Vagina (tissue), 2 donors: ENCODE measurements at regions not wholly inside any gene's neighbourhood (a gene's known extent, or its start where the extent isn't known, plus 50 kb on each side); places are given as distances from the start of the nearest gene placed in this dataset.

Experiments used
- DNase-seq, 2 donors: peaks; one replicate each; pipeline ENCODE4 v3.0.0-alpha.2; 2017; ENCODE audit errors: extremely low spot score in 2 of 2
- H3K27ac ChIP-seq: fragments of 200-600 bp; sonication (generic); one replicate; pipeline ENCODE4 v1.5.1; 2019
- H3K27me3 ChIP-seq: fragments of 200-600 bp; sonication (generic); one replicate; pipeline ENCODE4 v1.5.1; 2019
- H3K36me3 ChIP-seq, 2 donors: fragments of 200-600 bp; sonication (generic); one replicate each; pipeline ENCODE4 v1.5.1; 2017 to 2019
- H3K4me1 ChIP-seq: fragments of 200-600 bp; sonication (generic); one replicate; pipeline ENCODE4 v1.5.1; 2019
- H3K4me3 ChIP-seq, 2 donors: fragments of 200-600 bp; sonication (generic); 1 replicate in 1 of 2; 2 replicates in 1 of 2; pipeline ENCODE4 v1.5.1; 2016 to 2019
- H3K9me3 ChIP-seq: fragments of 200-600 bp; sonication (generic); one replicate; pipeline ENCODE4 v1.5.1; 2019
- POLR2A ChIP-seq, 2 donors: fragments of 450-650 bp; IDR thresholded peaks; one replicate each; pipeline ENCODE4 v1.6.1; 2017; ENCODE audit warnings: antibody characterized with exemption in 2 of 2, mild to moderate bottlenecking in 2 of 2, moderate library complexity in 2 of 2
- POLR2AphosphoS5 ChIP-seq, 2 donors: sonication (generic); formaldehyde crosslinking; IDR thresholded peaks; one replicate each; pipeline ENCODE4 v1.9.0; 2017; ENCODE audit warnings: antibody characterized with exemption in 2 of 2, mild to moderate bottlenecking in 2 of 2, low read depth in 1 of 2; ENCODE audit not compliant: insufficient read depth in 1 of 2
- intact Hi-C: fragments of 100-400 bp; cut with DNase I; formaldehyde crosslinking; loops from one replicate; pipeline ENCODE4 v1.15.1; 2023
- TF ChIP-seq, protein P1 (sequence below), 3 experiments: fragments of 450-650 bp in 2 of 3; fragments of 200-600 bp in 1 of 3; sonication (generic) in 1 of 3; IDR thresholded peaks; one replicate each; pipeline ENCODE4 v1.5.1; 2017 to 2019; ENCODE audit warnings: antibody characterized with exemption in 3 of 3, mild to moderate bottlenecking in 2 of 3, moderate library complexity in 2 of 3

DNA sequence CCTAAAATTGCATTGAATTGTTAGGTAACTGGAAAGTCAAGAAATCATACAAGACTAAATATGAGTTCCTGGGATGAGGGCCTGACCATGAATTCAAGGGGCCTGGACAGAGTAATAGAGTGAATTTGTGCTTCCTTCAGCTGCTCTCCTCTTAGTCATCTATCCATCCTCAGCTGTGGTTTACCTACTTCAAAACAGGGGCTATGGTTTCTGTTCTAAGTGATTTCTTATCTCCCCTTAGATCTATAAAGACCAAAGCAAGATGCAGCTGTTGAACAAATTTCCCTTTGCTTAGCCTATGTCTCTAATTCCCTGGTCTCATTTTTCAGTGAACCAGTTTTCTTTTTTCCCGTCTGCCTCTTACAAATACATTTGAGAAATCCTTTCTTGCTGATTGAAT, 428.5 kb downstream of the FAM181B start:
- no peak for DNase-seq
- TF ChIP-seq POLR2AphosphoS5 (IDR thresholded peaks at IDR 0.05; ENCODE audit: insufficient read depth in 1 of 2, low read depth in 1 of 2) (no peak), POLR2A (IDR thresholded peaks at IDR 0.05) (no peak)
- TF ChIP-seq, protein P1, sequence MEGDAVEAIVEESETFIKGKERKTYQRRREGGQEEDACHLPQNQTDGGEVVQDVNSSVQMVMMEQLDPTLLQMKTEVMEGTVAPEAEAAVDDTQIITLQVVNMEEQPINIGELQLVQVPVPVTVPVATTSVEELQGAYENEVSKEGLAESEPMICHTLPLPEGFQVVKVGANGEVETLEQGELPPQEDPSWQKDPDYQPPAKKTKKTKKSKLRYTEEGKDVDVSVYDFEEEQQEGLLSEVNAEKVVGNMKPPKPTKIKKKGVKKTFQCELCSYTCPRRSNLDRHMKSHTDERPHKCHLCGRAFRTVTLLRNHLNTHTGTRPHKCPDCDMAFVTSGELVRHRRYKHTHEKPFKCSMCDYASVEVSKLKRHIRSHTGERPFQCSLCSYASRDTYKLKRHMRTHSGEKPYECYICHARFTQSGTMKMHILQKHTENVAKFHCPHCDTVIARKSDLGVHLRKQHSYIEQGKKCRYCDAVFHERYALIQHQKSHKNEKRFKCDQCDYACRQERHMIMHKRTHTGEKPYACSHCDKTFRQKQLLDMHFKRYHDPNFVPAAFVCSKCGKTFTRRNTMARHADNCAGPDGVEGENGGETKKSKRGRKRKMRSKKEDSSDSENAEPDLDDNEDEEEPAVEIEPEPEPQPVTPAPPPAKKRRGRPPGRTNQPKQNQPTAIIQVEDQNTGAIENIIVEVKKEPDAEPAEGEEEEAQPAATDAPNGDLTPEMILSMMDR (IDR thresholded peaks at IDR 0.05) = no peak
- no peaks in the 10 kb centered on the region for H3K36me3 ChIP-seq
- no peak overlapping the region for H3K4me3 ChIP-seq
- H3K9me3 ChIP-seq = no peaks in the 10 kb centered on the region
- H3K27me3 ChIP-seq = no peaks in the 10 kb centered on the region
- intact Hi-C loops = no loop called here
- H3K4me1 ChIP-seq = no peaks in the 10 kb centered on the region
- no peak overlapping the region for H3K27ac ChIP-seq

DNA sequence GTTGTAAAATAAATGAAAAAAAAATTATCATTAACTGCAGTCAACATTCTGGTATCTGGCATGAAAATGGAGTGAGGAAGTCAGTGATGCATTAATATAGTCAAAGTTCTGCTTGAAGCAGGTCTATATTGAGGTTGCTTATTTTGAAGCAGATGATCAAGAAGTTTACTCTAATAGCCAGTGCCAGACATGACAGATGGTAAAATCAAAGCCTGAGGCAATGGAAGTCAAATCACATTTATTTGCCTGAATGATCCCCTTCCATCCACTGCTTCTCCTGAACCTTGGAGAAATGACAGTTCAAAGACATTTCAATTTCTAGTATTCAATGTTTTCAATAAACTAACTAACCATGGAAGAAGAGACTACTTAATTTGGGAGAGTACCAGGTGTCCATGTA, 430.0 kb downstream of the FAM181B start:
- H3K27me3 ChIP-seq = no peaks in the 10 kb centered on the region
- no peak overlapping the region for H3K27ac ChIP-seq
- no peak for DNase-seq
- intact Hi-C loops = no loop called here
- H3K4me1 ChIP-seq = no peaks in the 10 kb centered on the region
- H3K4me3 ChIP-seq = no peak overlapping the region
- TF ChIP-seq POLR2A (IDR thresholded peaks at IDR 0.05) = no peak
- TF ChIP-seq POLR2AphosphoS5 (IDR thresholded peaks at IDR 0.05; ENCODE audit: insufficient read depth in 1 of 2, low read depth in 1 of 2) = no peak
- TF ChIP-seq, protein P1 (IDR thresholded peaks at IDR 0.05) = no peak
- no peaks in the 10 kb centered on the region for H3K36me3 ChIP-seq
- H3K9me3 ChIP-seq = no peaks in the 10 kb centered on the region

DNA sequence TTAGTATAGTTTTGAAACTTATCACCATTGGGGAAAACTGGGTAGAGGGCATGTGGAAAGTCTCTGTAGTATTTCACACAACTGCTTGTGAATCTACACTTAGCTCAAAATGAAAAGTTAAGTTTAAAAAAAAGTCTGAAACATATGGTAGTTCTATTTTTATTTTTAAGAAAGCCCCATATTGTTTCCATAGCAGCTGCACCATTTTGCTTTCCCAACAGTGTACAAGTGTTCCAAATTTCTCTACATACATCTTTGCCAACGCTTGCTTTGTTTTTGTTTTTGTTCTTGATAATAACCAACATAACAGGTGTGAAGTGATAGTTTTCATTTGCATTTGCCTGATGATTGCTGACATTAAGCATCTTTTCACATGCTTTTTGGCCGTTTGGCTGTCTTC, 445.2 kb downstream of the FAM181B start:
- Histone ChIP-seq H3K27ac (no peak overlapping the region), H3K9me3 (no peaks in the 10 kb centered on the region), H3K4me3 (no peak overlapping the region), H3K27me3 (no peaks in the 10 kb centered on the region), H3K36me3 (no peaks in the 10 kb centered on the region), H3K4me1 (no peaks in the 10 kb centered on the region)
- intact Hi-C loops = no loop called here
- TF ChIP-seq, protein P1 (IDR thresholded peaks at IDR 0.05) = no peak
- TF ChIP-seq POLR2A (IDR thresholded peaks at IDR 0.05) = no peak
- TF ChIP-seq POLR2AphosphoS5 (IDR thresholded peaks at IDR 0.05; ENCODE audit: insufficient read depth in 1 of 2, low read depth in 1 of 2) = no peak
- DNase-seq = no peak

DNA sequence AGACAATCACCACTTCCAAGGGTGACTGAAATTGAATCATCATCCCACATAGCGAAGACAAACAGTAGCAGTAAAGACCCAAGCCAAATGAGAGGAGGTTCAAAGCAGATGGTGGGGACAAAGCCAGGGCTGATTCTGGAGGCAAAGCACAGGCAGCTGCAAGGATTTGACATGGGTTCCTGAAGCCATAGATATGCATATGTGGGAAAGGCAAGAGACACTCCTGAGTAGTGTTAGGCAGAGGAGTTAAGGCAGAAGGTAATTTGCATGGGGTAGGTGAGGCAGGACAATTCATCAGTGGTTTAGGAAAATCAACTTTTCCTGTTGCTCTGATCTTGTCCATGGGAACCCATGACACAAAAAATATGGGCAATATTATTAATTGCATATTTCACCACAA, 462.8 kb downstream of the FAM181B start:
- intact Hi-C loops = no loop called here
- no peaks in the 10 kb centered on the region for H3K36me3 ChIP-seq
- no peak overlapping the region for H3K4me3 ChIP-seq
- no peaks in the 10 kb centered on the region for H3K27me3 ChIP-seq
- H3K4me1 ChIP-seq = no peaks in the 10 kb centered on the region
- DNase-seq = no peak
- TF ChIP-seq POLR2A (IDR thresholded peaks at IDR 0.05) = no peak
- H3K9me3 ChIP-seq = no peaks in the 10 kb centered on the region
- H3K27ac ChIP-seq = no peak overlapping the region

DNA sequence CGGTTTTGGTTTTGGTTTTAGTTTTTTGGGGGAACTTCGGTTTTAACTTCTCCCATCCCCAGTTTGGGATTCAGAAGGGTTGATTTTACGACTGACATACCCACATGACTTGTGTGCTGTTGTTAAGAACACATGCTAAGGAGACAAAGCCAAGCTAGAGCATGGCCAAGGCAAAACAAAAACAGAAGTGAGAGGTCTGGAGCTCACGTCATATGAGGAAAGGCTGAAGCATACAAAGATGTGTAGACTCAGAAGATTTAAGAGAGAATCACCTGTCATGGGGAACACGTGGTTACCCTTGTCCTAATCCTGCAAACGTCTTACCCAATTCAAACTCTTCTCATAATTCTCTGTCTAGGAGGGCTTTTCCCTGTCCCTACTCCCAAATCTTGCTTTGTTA, 465.0 kb downstream of the FAM181B start:
- no peak overlapping the region for H3K4me3 ChIP-seq
- H3K27me3 ChIP-seq = no peaks in the 10 kb centered on the region
- intact Hi-C loops = no loop called here
- no peak overlapping the region for H3K27ac ChIP-seq
- H3K36me3 ChIP-seq = no peaks in the 10 kb centered on the region
- DNase-seq = no peak
- no peak for TF ChIP-seq POLR2A (IDR thresholded peaks at IDR 0.05)
- no peak for TF ChIP-seq POLR2AphosphoS5 (IDR thresholded peaks at IDR 0.05; ENCODE audit: insufficient read depth in 1 of 2, low read depth in 1 of 2)
- TF ChIP-seq, protein P1 (IDR thresholded peaks at IDR 0.05) = no peak
- no peaks in the 10 kb centered on the region for H3K9me3 ChIP-seq
- no peaks in the 10 kb centered on the region for H3K4me1 ChIP-seq

DNA sequence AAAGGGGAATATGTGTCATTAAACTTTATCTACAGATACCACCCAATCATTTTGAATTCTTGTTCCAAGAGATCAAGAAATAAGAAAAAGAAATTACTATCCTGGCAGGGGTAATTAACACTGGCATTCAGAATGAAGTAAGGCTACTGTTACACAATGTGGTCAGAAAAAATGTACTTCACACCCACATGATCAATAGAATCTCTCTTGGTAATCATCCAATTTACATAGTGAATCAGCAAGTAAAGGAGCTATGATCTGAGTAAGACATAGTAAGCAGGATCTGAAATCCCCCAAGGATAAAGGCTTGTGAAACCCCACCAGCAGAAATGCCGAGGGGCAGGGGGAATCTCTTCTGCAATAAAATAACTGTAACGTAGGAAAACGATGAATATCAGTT, 466.5 kb downstream of the FAM181B start:
- TF ChIP-seq, protein P1 (IDR thresholded peaks at IDR 0.05) = no peak
- TF ChIP-seq POLR2AphosphoS5 (IDR thresholded peaks at IDR 0.05; ENCODE audit: insufficient read depth in 1 of 2, low read depth in 1 of 2) = no peak
- TF ChIP-seq POLR2A (IDR thresholded peaks at IDR 0.05) = no peak
- no peaks in the 10 kb centered on the region for H3K4me1 ChIP-seq
- H3K27me3 ChIP-seq = no peaks in the 10 kb centered on the region
- DNase-seq = no peak
- no peaks in the 10 kb centered on the region for H3K36me3 ChIP-seq
- H3K9me3 ChIP-seq = no peaks in the 10 kb centered on the region
- H3K4me3 ChIP-seq = no peak overlapping the region
- intact Hi-C loops = no loop called here
- H3K27ac ChIP-seq = no peak overlapping the region
